Natural killer cell (primary cell): ENCODE measurements at regions not wholly inside any gene's neighbourhood (a gene's known extent, or its start where the extent isn't known, plus 50 kb on each side); places are given as distances from the start of the nearest gene placed in this dataset.

Source experiments
- ATAC-seq, 3 donors: fragments of 150-1000 bp in 2 of 3; fragments of 200-7000 bp in 1 of 3; cut with Tn5 transposase; 1 replicate in 1 of 3; 2 replicates in 2 of 3; pipeline ENCODE4 v1.10.0; 2021; ENCODE audit warnings: mild to moderate bottlenecking in 2 of 3, moderate library complexity in 2 of 3
- DNase-seq, 2 donors: peaks; one replicate each; pipeline versions ENCODE4 v3.0.0 to v3.0.0-alpha.2; 2013 to 2021; ENCODE audit warnings: mixed read lengths in 1 of 2
- H3K27ac ChIP-seq: one replicate; pipeline ENCODE4 v1.5.1; 2013; ENCODE audit warnings: mild to moderate bottlenecking, low read length
- H3K27me3 ChIP-seq: one replicate; pipeline ENCODE4 v1.6.1; 2013; ENCODE audit warnings: low read length; ENCODE audit not compliant: control insufficient read depth, insufficient read depth
- H3K36me3 ChIP-seq: one replicate; pipeline ENCODE4 v1.6.1; 2013; ENCODE audit warnings: low read length; ENCODE audit not compliant: control insufficient read depth, insufficient read depth
- H3K4me1 ChIP-seq: one replicate; pipeline ENCODE4 v1.6.1; 2013; ENCODE audit warnings: low read length; ENCODE audit not compliant: control insufficient read depth, insufficient read depth
- H3K4me3 ChIP-seq: one replicate; pipeline ENCODE4 v1.5.1; 2013; ENCODE audit warnings: low read length
- H3K9me3 ChIP-seq: one replicate; pipeline ENCODE4 v1.6.1; 2013; ENCODE audit warnings: low read length; ENCODE audit not compliant: control insufficient read depth, insufficient read depth
- H3K27ac Mint-ChIP-seq, 2 donors: one replicate each; pipeline ENCODE4 v1.8.0; 2022; ENCODE audit warnings: mild to moderate bottlenecking in 2 of 2, mixed read lengths in 2 of 2, moderate library complexity in 1 of 2
- H3K27me3 Mint-ChIP-seq, 2 donors: one replicate each; pipeline ENCODE4 v1.8.0; 2022; ENCODE audit warnings: low read depth in 2 of 2, mixed read lengths in 2 of 2
- H3K36me3 Mint-ChIP-seq: one replicate; pipeline ENCODE4 v1.8.0; 2022; ENCODE audit warnings: mixed read lengths
- H3K4me1 Mint-ChIP-seq, 2 donors: one replicate each; pipeline ENCODE4 v1.8.0; 2022; ENCODE audit warnings: mixed read lengths in 2 of 2
- H3K4me3 Mint-ChIP-seq: one replicate; pipeline ENCODE4 v1.8.0; 2022; ENCODE audit warnings: mild to moderate bottlenecking, moderate library complexity, mixed read lengths
- H3K9me3 Mint-ChIP-seq, 2 donors: one replicate each; pipeline ENCODE4 v1.8.0; 2022; ENCODE audit warnings: mixed read lengths in 2 of 2
- WGBS: methylation state at CpG from one replicate; pipeline ENCODE4 v1.1.7; 2013; ENCODE audit warnings: missing lambda C conversion rate; ENCODE audit not compliant: insufficient coverage; 5-methylcytosine and 5-hydroxymethylcytosine counted together
- intact Hi-C: fragments of 100-400 bp; cut with micrococcal nuclease; formaldehyde crosslinking; loops from one replicate; pipeline ENCODE4 v1.14.2; 2022
- TF ChIP-seq, protein P1 (sequence below): fragments of 200-600 bp; IDR thresholded peaks from one replicate; pipeline ENCODE4 v1.8.0; 2022; ENCODE audit warnings: antibody characterized with exemption

DNA sequence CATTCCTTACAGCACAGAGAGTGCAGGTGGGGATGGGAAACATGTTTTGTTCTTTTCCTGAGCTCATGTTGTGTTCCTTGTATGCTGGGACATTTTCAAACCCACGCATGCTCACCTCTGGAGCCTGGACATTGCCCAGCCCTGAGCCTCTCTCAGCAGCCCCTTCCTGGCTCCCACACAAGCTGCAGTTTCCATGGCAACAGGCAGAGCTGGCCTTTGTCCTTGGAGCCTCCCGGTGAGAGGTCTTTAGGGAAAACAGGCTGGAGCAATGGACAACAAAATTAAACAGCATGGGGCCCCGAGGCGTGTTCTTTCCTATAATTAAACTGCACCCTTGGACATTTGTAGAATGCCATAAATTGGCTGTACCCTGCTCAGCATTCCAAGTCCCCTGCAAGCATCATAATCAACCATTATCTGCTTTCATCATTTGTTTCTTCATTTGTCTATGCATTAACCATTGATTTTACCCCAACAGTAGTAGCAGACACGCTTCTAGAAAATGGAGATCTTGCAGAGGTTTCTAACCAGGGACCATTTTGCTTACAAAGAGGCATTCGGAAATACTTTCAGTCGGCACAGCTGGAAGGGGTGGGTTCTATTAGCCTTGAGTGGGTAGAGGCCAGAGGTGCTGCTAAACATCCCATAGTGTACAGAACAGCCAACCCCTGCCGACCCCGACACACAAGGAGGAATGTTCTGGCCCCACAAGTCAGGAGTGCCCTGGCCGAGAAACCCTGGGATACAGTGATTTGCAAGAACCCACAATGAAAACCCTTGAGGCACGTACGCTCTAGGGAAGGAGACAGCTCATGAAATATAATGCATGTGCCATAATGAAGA lies 133.4 kb upstream of the PEG3 start:
- intact Hi-C loops: no loop called here
- ATAC-seq: no peak
- Histone ChIP-seq H3K27me3 (no peaks in the 10 kb centered on the region), H3K36me3 (no peaks in the 10 kb centered on the region), H3K4me1 (no peaks in the 10 kb centered on the region), H3K9me3 (peaks cover 37% of the 10 kb centered on the region), H3K27ac (no peak overlapping the region), H3K4me3 (no peak overlapping the region)
- Mint-ChIP-seq H3K4me3 (no peak overlapping the region), H3K27ac (no peak overlapping the region), H3K4me1 (no peaks in the 10 kb centered on the region), H3K9me3 (peaks cover 16 to 20% of the 10 kb centered on the region in 2 donors), H3K36me3 (no peaks in the 10 kb centered on the region), H3K27me3 (no peaks in the 10 kb centered on the region)
- TF ChIP-seq, protein P1, sequence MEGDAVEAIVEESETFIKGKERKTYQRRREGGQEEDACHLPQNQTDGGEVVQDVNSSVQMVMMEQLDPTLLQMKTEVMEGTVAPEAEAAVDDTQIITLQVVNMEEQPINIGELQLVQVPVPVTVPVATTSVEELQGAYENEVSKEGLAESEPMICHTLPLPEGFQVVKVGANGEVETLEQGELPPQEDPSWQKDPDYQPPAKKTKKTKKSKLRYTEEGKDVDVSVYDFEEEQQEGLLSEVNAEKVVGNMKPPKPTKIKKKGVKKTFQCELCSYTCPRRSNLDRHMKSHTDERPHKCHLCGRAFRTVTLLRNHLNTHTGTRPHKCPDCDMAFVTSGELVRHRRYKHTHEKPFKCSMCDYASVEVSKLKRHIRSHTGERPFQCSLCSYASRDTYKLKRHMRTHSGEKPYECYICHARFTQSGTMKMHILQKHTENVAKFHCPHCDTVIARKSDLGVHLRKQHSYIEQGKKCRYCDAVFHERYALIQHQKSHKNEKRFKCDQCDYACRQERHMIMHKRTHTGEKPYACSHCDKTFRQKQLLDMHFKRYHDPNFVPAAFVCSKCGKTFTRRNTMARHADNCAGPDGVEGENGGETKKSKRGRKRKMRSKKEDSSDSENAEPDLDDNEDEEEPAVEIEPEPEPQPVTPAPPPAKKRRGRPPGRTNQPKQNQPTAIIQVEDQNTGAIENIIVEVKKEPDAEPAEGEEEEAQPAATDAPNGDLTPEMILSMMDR: no peak
- WGBS: 54% methylated on average over 12 of the region's 12 CpGs
- no peak for DNase-seq

DNA sequence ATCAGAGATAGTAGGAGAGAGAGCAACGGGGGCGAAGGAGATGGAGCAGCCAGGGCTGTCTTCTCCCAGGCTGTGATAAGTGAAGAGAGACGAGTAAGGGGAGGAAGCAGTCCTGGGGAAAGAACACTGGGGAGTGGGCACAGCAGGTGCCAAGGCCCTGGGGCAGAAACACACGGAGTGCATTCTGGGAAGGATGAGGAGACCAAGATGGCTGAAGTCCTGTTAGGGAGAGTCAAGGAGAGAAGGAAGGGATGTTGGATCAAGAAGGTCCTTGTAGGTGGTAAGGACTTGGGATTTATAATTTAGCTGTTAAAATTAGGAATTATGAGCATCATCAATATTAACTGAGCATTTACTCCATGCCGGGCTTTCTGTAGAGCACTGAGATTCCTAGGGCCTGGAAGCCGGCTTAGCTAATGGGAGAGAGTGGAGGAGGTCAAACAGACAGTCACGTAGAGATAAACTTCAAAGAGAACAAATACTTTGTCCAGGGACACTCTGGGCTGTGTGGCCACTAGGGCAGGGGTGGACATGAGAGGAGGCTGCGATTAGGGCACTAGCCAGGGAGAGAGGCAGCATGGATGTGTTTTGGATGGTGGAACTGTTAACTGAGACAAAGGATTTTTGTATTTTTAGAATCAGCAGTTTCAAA lies 134.2 kb upstream of the PEG3 start:
- TF ChIP-seq, protein P1: no peak
- DNase-seq: no peak
- 59% methylated on average over 8 of the region's 8 CpGs for WGBS
- no peaks in the 10 kb centered on the region for H3K4me1 Mint-ChIP-seq
- H3K4me3 ChIP-seq: no peak overlapping the region
- H3K27ac Mint-ChIP-seq: no peak overlapping the region
- H3K4me1 ChIP-seq: no peaks in the 10 kb centered on the region
- H3K9me3 ChIP-seq: peaks cover 43% of the 10 kb centered on the region
- no peak overlapping the region for H3K4me3 Mint-ChIP-seq
- ATAC-seq: no peak
- no peaks in the 10 kb centered on the region for H3K27me3 Mint-ChIP-seq
- no peak overlapping the region for H3K27ac ChIP-seq
- H3K36me3 ChIP-seq: no peaks in the 10 kb centered on the region
- no peaks in the 10 kb centered on the region for H3K36me3 Mint-ChIP-seq
- peaks cover 16 to 17% of the 10 kb centered on the region in 2 donors for H3K9me3 Mint-ChIP-seq
- intact Hi-C loops: no loop called here
- H3K27me3 ChIP-seq: no peaks in the 10 kb centered on the region

DNA sequence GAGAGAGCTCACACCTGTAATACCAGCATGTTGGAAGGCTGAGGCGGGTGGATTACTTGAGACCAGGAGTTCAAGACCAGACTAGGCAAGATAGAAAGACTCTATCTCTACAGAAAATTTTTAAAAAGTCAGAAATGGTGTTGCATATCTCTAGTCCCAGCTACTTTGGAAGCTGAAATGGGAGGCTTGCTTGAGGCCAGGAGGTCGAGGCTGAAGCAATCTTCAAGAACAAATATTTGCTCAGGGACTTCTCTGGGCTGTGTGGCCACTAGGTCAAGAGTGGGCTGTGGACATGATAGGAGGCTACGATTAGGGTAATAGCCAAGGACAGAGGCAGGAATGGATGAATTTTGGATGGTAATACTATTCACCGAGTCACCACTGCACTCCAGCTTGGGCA lies 135.8 kb upstream of the PEG3 start:
- H3K4me1 ChIP-seq: no peaks in the 10 kb centered on the region
- TF ChIP-seq, protein P1: no peak
- H3K9me3 ChIP-seq: peaks cover 45% of the 10 kb centered on the region
- H3K4me3 Mint-ChIP-seq: no peak overlapping the region
- ATAC-seq: no peak
- no peaks in the 10 kb centered on the region for H3K36me3 Mint-ChIP-seq
- 82% methylated on average over 4 of the region's 4 CpGs for WGBS
- no peaks in the 10 kb centered on the region for H3K27me3 Mint-ChIP-seq
- no peaks in the 10 kb centered on the region for H3K4me1 Mint-ChIP-seq
- H3K4me3 ChIP-seq: no peak overlapping the region
- H3K27ac Mint-ChIP-seq: no peak overlapping the region
- intact Hi-C loops: no loop called here
- no peak overlapping the region for H3K27ac ChIP-seq
- no peaks in the 10 kb centered on the region for H3K27me3 ChIP-seq
- DNase-seq: no peak
- H3K9me3 Mint-ChIP-seq: peaks cover 19 to 23% of the 10 kb centered on the region in 2 donors
- H3K36me3 ChIP-seq: no peaks in the 10 kb centered on the region
